Psoas muscle (tissue), 7 donors: ENCODE measurements at regions not wholly inside any gene's neighbourhood (a gene's known extent, or its start where the extent isn't known, plus 50 kb on each side); places are given as distances from the start of the nearest gene placed in this dataset.

Source experiments
- ATAC-seq, 4 donors: fragments of 200-7000 bp; cut with Tn5 transposase; one replicate each; pipeline ENCODE4 v1.9.1; 2020; ENCODE audit warnings: moderate library complexity in 3 of 4, mild to moderate bottlenecking in 2 of 4
- DNase-seq, 2 donors: peaks; one replicate each; pipeline ENCODE4 v3.0.0-alpha.2; 2020
- H3K27ac ChIP-seq: fragments of 200-600 bp; one replicate; pipeline ENCODE4 v1.8.0; 2022
- H3K27me3 ChIP-seq, 3 donors: fragments of 200-600 bp in 1 of 3; one replicate each; pipeline versions ENCODE4 v1.6.1 to v1.8.0; 2013 to 2022; ENCODE audit warnings: low read length in 2 of 3, mild to moderate bottlenecking in 2 of 3, moderate library complexity in 1 of 3; ENCODE audit not compliant: insufficient read depth in 3 of 3
- H3K36me3 ChIP-seq, 2 donors: fragments of 200-600 bp in 1 of 2; one replicate each; pipeline versions ENCODE4 v1.6.1 to v1.8.0; 2013 to 2022; ENCODE audit warnings: low read depth in 1 of 2, mild to moderate bottlenecking in 1 of 2, moderate library complexity in 1 of 2; ENCODE audit not compliant: insufficient read depth in 1 of 2
- H3K4me1 ChIP-seq: fragments of 200-600 bp; one replicate; pipeline ENCODE4 v1.8.0; 2022
- H3K4me3 ChIP-seq: fragments of 200-600 bp; one replicate; pipeline ENCODE4 v1.8.0; 2022; ENCODE audit warnings: mild to moderate bottlenecking
- H3K9me3 ChIP-seq: fragments of 200-600 bp; one replicate; pipeline ENCODE4 v1.8.0; 2022
- WGBS, 3 donors: extraction: QIAGEN DNeasy Blood & Tissue Kit; methylation state at CpG; one replicate each; pipeline versions ENCODE4 v1.1.6 to v1.1.7; 2013; 5-methylcytosine and 5-hydroxymethylcytosine counted together
- intact Hi-C, 2 donors: fragments of 100-400 bp; cut with DNase I; formaldehyde crosslinking; loops; one replicate each; pipeline versions ENCODE4 v1.11.0 to v1.14.2; 2022
- TF ChIP-seq, protein P1 (sequence below): fragments of 200-600 bp; IDR thresholded peaks from one replicate; pipeline ENCODE4 v1.8.0; 2022; ENCODE audit warnings: antibody characterized with exemption
- donor health status: healthy with polysubstance abuse.
- donor health status: DM: no; HTN: no; CAD: no; lungs with moderate emphysema.
- donor health status: Bipolar disorder and iron deficiency.
- donor health status: healthy.
- donor health status: DM: yes; HTN: yes; CAD: no.
- donor health status: DM: no; HTN: no; CAD: no.
- donor health status: DM: yes; HTN: yes; CAD: no.

DNA sequence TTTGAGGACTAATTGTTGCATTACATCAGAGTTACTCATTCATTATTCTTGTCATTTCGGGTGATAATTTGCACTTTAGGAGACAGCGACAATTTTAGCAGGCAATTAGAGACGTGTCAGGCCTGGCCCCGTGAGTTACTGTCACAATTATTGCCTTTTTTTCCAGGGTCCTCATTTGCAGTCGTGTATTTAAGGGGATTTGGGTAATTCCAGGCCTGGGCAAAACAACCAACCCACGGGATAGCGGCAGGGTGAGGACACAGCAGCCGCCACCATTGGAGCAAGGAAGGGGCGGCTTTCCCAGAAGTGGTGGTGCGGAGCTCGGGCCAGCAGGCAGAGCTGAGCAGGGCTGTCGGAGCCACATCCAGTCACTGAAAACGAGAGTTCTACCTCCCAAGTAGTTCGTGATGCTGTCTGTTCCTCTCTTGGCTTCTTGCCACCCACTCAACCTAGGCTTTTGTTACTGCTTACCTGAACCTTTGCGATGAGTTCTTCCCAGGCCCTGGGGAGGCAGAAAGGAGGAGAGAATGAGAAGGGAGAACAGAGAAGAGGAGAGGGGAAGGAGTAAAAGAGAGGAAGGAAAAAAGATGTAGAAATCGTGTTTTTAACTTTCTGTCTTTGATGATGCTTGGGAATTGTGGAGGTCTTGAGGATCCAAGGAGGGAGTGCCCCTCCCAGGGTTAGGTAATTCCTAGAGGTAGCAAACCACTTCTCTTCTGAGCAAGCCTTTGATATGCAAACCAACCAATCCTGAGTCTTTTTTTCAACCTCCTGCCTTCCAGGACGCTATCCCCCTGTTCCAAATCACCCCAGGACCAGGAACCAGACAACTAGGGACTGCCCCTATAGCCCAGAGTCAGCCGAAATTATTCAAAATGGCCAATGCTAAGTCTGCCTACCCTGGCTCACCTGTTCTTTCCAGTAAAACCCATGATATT lies 236.1 kb downstream of the MIAT start:
- WGBS, 3 donors: 83 to 88% (median 84%) methylated on average over 18 of the region's 18 CpGs
- Histone ChIP-seq H3K36me3 (no peaks in the 10 kb centered on the region), H3K27me3 (peaks cover 0 to 6% (median 3%) of the 10 kb centered on the region in 3 donors), H3K27ac (no peak overlapping the region), H3K4me1 (no peaks in the 10 kb centered on the region), H3K4me3 (no peak overlapping the region), H3K9me3 (no peaks in the 10 kb centered on the region)
- no peak for ATAC-seq
- intact Hi-C loops: no loop called here
- TF ChIP-seq, protein P1, sequence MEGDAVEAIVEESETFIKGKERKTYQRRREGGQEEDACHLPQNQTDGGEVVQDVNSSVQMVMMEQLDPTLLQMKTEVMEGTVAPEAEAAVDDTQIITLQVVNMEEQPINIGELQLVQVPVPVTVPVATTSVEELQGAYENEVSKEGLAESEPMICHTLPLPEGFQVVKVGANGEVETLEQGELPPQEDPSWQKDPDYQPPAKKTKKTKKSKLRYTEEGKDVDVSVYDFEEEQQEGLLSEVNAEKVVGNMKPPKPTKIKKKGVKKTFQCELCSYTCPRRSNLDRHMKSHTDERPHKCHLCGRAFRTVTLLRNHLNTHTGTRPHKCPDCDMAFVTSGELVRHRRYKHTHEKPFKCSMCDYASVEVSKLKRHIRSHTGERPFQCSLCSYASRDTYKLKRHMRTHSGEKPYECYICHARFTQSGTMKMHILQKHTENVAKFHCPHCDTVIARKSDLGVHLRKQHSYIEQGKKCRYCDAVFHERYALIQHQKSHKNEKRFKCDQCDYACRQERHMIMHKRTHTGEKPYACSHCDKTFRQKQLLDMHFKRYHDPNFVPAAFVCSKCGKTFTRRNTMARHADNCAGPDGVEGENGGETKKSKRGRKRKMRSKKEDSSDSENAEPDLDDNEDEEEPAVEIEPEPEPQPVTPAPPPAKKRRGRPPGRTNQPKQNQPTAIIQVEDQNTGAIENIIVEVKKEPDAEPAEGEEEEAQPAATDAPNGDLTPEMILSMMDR: no peak
- DNase-seq: no peak

DNA sequence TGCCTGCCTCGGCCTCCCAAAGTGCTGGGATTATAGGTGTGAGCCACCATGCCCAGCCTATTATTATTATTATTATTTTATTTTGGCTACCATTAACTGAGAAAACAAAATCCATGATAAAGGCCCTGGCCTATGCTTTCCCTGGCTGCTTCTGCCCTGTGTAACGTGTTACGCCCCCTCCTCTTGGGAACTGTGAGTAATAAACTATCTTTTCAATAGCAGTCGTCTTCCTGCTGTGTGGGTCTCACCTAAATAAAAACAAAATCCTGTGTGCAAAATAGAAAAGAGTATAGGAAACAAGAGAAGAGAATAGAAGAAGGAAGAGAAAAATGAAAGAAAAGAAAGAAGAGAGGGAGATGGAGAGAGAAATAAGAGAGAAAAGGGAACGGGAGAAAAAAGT lies 237.0 kb downstream of the MIAT start:
- no peaks in the 10 kb centered on the region for H3K4me1 ChIP-seq
- no peak overlapping the region for H3K27ac ChIP-seq
- intact Hi-C loops: no loop called here
- peaks cover 0 to 16% (median 3%) of the 10 kb centered on the region in 3 donors for H3K27me3 ChIP-seq
- no peak for DNase-seq
- 88 to 91% (median 88%) methylated on average over 5 of the region's 5 CpGs for WGBS, 3 donors
- no peak for ATAC-seq
- H3K36me3 ChIP-seq: no peaks in the 10 kb centered on the region
- TF ChIP-seq, protein P1: no peak
- no peak overlapping the region for H3K4me3 ChIP-seq
- no peaks in the 10 kb centered on the region for H3K9me3 ChIP-seq

DNA sequence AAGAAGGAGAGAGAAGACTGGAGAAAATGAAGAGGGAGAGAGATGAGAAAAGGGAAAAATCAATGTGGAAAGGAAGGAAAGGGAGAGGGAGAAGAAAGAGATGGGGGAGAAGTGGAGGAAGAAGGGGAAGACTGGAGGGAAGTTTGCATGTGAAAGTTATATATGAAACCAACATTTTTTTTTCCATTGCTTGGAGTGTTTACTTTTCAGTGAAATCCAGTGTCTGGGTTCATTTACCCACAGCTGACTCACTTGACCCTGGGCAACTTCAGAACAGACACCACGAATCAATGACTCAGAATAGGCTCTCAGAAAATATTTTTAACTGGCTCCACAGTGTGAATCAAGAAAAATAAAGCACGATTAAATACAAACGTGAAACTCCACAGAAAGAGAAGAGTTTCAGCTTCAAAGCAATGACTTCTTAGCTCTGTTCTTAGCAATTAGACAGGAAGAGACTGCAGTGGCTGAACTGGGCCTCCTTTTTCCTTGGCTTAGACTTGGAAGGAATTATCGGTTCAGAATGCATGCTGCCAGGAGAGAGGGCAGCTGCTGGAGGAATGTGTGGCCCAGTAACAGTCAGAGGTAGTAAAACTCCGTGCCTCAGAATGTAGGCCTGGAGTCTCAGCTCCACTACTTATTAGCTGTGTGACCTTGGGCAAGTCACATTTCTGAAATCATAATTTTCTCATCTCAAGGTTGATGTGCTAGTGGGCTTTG lies 237.5 kb downstream of the MIAT start:
- H3K36me3 ChIP-seq: no peaks in the 10 kb centered on the region
- no peaks in the 10 kb centered on the region for H3K4me1 ChIP-seq
- WGBS, 3 donors: 22 to 53% (median 30%) methylated on average over 5 of the region's 5 CpGs
- intact Hi-C loops: no loop called here
- H3K4me3 ChIP-seq: no peak overlapping the region
- H3K27me3 ChIP-seq: peaks cover 0 to 21% (median 3%) of the 10 kb centered on the region in 3 donors
- DNase-seq (no peak), ATAC-seq (no peak)
- TF ChIP-seq, protein P1: no peak
- H3K27ac ChIP-seq: no peak overlapping the region
- no peaks in the 10 kb centered on the region for H3K9me3 ChIP-seq

DNA sequence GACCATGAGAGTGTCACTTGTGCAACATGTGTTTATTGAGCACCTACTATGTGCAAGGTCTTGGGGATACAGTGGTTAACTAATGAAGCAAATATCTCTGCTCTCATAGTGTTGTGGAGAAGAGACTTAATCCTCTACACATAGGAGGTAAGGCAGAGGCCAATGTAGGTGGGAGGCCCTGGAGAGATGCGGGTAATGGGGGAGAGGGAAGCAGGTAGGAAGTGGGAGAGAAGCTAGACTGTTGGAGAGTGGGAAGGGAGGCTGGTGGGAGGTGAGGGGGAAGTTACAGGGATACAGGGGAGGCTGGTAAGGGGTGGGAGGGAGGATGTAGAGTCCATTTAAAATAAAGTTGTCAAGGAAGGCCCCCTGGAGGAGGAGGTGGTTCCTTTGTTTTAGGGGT lies 240.0 kb downstream of the MIAT start:
- peaks cover 0 to 44% (median 6%) of the 10 kb centered on the region in 3 donors for H3K27me3 ChIP-seq
- H3K36me3 ChIP-seq: no peaks in the 10 kb centered on the region
- DNase-seq (no peak), ATAC-seq (no peak)
- TF ChIP-seq, protein P1: no peak
- no peak overlapping the region for H3K27ac ChIP-seq
- H3K4me3 ChIP-seq: no peak overlapping the region
- intact Hi-C loops: no loop called here
- 77 to 95% (median 89%) methylated on average over 1 of the region's 1 CpG for WGBS, 3 donors
- no peaks in the 10 kb centered on the region for H3K4me1 ChIP-seq
- H3K9me3 ChIP-seq: no peaks in the 10 kb centered on the region
